GM19463 (cell line): ENCODE measurements at regions not wholly inside any gene's neighbourhood (a gene's known extent, or its start where the extent isn't known, plus 50 kb on each side); places are given as distances from the start of the nearest gene placed in this dataset.

Source experiments
- ATAC-seq: cut with Tn5 transposase; IDR thresholded peaks from one replicate; pipeline ENCODE4 v1.9.1; 2021; ENCODE audit warnings: mild to moderate bottlenecking, moderate library complexity; ENCODE audit not compliant: unreplicated experiment

DNA sequence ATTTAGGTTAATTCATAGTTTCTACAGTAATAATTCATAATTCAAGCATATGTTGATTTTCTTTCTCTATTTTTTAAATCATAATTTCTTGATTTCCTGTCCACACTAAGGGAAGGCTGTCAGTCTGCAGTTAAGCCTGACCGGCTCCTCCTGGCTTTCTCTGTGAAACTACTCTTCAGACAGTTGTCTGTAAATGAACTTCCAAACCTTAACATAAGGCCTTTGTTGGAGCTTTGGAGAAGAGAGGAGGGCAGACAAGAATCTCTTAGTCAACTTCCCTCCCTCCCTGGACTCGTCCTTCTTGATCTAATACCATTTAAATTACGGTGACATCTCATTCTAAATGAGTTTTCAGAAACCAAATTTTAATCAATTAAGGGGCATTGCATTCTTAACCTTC is 404.1 kb upstream of the ST6GAL2 start:
- ATAC-seq, result no peak

DNA sequence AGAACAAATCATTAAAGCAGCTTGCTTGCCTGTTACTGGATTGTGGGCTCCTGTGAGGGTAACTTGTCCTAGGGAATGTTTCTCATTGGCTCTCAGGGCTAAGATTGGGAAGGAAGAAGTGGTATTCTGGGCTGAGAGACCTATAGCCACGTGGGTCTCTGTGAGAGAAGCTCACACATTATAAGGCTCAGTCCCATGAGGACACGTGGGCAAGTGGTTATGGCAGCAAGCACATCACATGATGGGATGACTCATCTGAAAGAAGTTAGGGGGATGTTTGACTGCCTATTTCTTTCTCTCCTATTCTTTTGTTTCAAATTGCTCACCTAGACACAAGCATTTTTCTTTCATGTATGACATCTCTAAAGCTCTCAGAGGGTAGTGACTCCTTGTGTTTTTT is 418.0 kb upstream of the ST6GAL2 start:
- peak; percentile 57 for ATAC-seq

- ATAC-seq, result no peak
Measured at GRCh38 chr2:107305966-107306365, 420.0 kb upstream of the ST6GAL2 start.

- ATAC-seq, result no peak
Measured at GRCh38 chr2:107306881-107307280, 420.9 kb upstream of the ST6GAL2 start.

DNA sequence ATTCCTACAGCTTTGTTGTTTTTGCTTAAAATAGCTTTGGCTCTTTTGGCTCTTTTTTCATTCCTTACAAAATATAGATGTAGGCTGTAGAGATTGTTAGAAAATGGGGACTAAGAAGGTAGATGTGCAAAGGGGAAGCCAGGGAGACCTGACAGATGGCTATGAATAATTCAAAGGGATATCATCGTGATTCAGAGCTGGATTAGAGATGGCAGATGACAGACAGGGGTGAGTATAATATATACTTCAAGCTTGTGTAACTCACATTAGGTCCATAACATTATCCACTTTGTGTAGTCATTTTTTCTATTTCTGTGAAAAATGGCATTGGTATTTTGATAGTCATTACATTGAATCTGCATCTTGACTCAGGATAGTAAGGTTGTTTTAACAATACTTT is 422.9 kb upstream of the ST6GAL2 start:
- no peak for ATAC-seq

DNA sequence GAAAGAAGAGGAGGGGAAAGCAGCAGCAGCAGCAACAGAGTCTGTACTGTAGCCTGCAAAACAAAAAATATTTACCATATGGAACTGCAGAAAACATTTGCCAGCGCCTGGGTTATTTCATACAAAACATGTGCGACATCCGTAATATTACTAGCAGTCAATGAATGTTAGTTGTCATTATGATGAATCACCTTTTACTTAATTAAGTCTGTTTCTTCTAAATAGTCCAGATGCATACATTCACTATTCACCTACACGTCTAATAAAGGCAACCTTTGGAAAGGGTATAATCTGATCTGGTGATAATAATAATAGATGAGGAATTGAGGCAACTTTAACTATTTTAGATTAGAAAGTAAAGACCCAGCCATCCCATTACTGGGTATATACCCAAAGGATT is 426.3 kb upstream of the ST6GAL2 start:
- no peak for ATAC-seq

DNA sequence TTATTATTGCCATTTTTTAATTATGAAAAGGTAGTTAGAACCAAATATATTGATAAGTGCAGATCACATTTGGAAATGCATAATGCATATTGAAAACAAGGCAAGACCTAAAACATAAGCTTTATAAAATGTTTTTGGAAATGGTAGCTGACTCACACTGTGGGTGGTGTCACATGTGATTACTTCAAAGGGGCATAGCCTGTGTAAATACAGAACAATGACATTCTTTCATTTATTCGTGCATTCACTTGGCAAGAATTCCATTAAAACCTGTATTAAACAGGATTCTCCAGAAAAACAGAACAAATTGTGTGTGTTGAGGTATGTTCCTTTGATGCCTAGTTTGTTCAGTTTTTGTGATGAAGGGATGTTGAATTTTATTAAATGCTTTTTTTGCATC is 427.3 kb upstream of the ST6GAL2 start:
- no peak for ATAC-seq

GRCh38 chr2:107320881-107321280 is 434.9 kb upstream of the ST6GAL2 start:
- no peak for ATAC-seq

GRCh38 chr2:107322416-107322815 is 436.4 kb upstream of the ST6GAL2 start:
- ATAC-seq, result no peak

- no peak for ATAC-seq
Measured at GRCh38 chr2:107323946-107324565, 438.1 kb upstream of the ST6GAL2 start.

DNA sequence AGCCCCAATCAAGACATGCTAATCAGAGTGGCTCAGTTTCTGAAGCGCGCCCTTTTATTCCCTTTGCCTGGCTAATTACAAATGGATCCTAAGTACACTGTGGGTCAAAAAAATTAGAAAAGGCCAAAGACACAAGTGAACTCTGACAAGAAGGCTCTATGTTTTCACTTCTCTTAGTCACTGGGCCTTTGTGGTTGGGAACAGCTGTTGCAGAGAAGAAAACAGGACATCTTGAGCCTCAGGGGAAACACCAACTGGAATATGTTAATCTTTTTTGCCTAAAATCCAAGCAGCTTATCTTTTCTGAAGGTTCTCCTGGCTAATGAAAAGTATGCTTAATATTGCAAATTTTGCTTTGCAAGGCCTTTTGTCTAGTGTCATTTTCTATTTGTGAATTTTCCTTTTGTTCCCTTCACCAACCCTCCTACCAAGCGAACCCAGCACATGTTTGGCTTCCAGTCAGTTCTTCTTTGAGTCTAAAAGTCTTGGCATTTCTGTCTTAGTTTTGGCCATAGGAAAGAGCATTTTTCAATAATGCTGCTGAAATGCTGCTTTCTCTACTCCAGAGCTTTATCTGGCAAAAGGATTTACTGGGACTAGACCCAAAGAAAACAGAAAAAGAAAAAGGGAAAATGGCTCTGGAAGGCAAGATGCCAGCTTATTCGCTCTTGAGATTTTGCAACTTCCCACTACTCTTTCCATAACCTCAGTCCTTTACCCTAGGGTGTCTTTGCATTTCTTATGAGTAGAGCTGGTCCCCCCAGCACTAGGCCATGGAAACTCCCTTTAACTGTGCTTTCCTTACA is 440.2 kb upstream of the ST6GAL2 start:
- no peak for ATAC-seq

- no peak for ATAC-seq
Measured at GRCh38 chr2:107334306-107334705, 448.3 kb upstream of the ST6GAL2 start.

DNA sequence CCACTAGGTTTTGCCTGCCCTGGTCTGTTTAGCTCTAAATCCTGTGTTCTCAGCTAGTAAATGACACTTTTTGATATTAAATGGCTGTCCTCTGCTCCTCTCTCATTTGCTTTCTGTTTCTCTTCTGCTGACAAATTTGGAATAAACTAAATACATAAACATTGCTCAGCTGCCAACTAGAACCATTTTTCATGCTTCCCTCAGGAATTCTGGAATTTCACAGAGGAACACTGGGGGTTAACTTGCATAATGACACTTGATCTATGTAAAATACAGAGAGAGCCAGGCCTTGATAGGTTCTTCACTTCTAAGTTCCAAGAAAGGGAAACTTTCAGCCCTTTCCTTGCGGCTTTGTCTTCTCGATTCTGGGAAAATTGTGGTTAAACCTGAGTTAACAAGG is 450.6 kb upstream of the ST6GAL2 start:
- no peak for ATAC-seq

DNA sequence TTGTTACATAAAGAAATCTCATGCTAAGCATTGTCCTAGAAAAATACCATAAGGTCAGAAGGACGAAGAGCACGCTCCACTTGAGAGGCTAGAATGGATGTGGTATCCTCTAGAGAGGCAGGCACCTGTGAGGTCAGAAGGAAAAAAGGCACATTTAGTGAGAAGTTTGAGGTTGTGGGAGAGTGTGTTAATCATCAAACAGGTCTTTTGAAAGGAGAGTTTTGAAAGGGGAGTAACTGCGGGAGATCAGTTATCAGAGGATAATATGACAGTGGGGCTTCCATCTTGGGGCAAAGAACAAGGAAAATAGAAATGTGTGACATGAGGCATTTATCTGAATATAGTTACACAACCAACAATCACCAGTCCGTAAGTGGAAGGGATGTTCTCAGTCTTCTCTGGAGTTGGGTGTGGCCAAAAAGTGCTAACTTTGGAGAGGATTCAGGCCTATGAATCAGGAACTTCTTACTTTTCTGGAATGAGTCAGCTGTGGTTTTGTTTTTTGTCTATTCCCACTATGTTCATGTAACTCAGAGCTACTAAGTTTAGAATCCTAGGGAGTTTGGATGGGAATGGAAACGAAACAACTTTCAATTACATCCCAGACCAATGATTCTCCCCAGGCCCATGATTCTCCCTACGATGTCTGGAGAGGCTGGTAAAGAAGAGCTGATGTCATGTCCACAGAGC is 451.4 kb upstream of the ST6GAL2 start:
- no peak for ATAC-seq

- ATAC-seq, result no peak
Measured at GRCh38 chr2:107338059-107338458, 452.1 kb upstream of the ST6GAL2 start.

GRCh38 chr2:107338571-107338970 is 452.6 kb upstream of the ST6GAL2 start:
- ATAC-seq, result no peak

- ATAC-seq, result no peak
Measured at GRCh38 chr2:107340955-107341354, 455.0 kb upstream of the ST6GAL2 start.

DNA sequence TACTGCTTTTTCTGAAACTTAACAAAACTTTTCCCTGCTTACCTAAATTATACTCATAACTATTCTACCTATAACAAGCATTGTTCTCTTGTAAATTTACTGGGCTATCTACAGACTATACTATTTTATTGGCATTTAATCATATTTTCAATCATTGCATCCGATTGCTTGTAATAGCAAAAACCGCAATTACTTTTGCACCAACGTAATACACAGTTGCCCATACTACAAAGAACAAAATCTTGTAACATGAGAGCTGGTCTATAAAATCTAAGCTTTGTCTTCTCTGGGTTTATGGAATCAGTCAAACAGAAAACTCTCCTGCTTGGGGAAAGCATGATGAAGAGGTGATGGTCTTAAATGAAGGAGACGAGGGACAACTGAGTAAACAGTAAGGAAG is 463.4 kb upstream of the ST6GAL2 start:
- no peak for ATAC-seq

GRCh38 chr2:107354175-107354574 is 468.2 kb upstream of the ST6GAL2 start:
- no peak for ATAC-seq

DNA sequence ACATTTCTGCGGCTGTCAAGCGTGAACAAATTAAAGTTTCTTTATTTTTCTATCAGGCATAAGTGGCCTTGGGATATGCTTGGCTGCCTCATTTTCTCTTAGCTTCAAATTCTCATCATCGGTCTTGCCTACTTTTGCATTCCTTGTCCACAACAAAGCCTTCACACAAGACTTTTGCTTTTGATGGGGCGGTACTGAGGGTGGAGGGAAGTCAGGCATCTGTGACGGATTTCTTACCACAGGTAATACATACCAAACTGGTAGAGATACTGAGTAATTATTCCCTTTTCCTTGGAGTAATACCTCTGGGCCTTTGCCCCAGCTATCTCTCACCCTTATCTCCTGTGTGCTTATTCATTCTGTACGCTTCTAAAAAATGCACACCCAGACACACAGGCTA is 468.3 kb upstream of the RGPD4 start:
- ATAC-seq, result no peak

GRCh38 chr2:107359021-107359420 is 467.7 kb upstream of the RGPD4 start:
- no peak for ATAC-seq

- ATAC-seq, result no peak
Measured at GRCh38 chr2:107361751-107362381, 464.8 kb upstream of the RGPD4 start.
